GM12878 (cell line): ENCODE measurements at regions not wholly inside any gene's neighbourhood (a gene's known extent, or its start where the extent isn't known, plus 50 kb on each side); places are given as distances from the start of the nearest gene placed in this dataset.

ENCODE experiments used
- ATAC-seq: fragments of 200-7000 bp; cut with Tn5 transposase; 3 replicates; pipeline ENCODE4 v1.9.1; 2020; ENCODE audit warnings: mild to moderate bottlenecking, moderate library complexity
- BruUV-seq: library from RNA; stranded (reverse); fragments of 400-500 nt; replicated peaks from 2 replicates; lab custom pipeline; 2021; lab: Mats Ljungman, UMichigan
- CTCF ChIA-PET: fragments of 300-600 bp; sonication (Branson Sonifier 250); formaldehyde crosslinking; extraction: SDS; loops from one replicate; lab custom pipeline; 2021; ENCODE audit warnings: inconsistent platforms; lab: Yijun Ruan, JAX
- POLR2A ChIA-PET: fragments of 350-600 bp; formaldehyde crosslinking; extraction: SDS; loops from one replicate; lab custom pipeline; 2021; ENCODE audit warnings: inconsistent platforms; lab: Charles Lee
- RAD21 ChIA-PET: fragments of 300-600 bp; sonication (Branson Sonifier 250); formaldehyde crosslinking; loops from one replicate; lab custom pipeline; 2023; ENCODE audit warnings: antibody characterized with exemption; ENCODE audit not compliant: unreplicated experiment; lab: Charles Lee
- SMC1A ChIA-PET: fragments of 300-600 bp; sonication (Branson Sonifier 250); formaldehyde crosslinking; loops from one replicate; lab custom pipeline; 2023; ENCODE audit not compliant: unreplicated experiment, uncharacterized antibody; lab: Charles Lee
- DNase-seq: peaks from one replicate; pipeline ENCODE4 v3.0.0-alpha.2; 2011; ENCODE audit warnings: low read depth, low spot score
- FAIRE-seq: peaks from 3 replicates; lab custom pipeline; 2011; peaks lifted over from hg19 to GRCh38; lab: Jason Lieb, UNC
- H2AFZ ChIP-seq: 2 replicates; pipeline ENCODE4 v1.6.0; 2011; ENCODE audit warnings: low read depth, low read length, control low read depth; ENCODE audit not compliant: control insufficient read depth
- H3K27ac ChIP-seq: 2 replicates; pipeline ENCODE4 v1.5.1; 2011; ENCODE audit warnings: control low read depth; ENCODE audit not compliant: control insufficient read depth, insufficient read depth
- H3K27me3 ChIP-seq, 2 experiments: replicated peaks in 1 of 2; 2 replicates each; pipeline versions ENCODE4 v1.6.0 to v1.6.1; 2011; ENCODE audit warnings: low read length in 1 of 2; ENCODE audit not compliant: control insufficient read depth in 2 of 2, insufficient read depth in 2 of 2
- H3K36me3 ChIP-seq, 2 experiments: 2 replicates each; pipeline ENCODE4 v1.5.1; 2011; ENCODE audit warnings: low read length in 1 of 2; ENCODE audit not compliant: control insufficient read depth in 2 of 2, insufficient read depth in 2 of 2
- H3K4me1 ChIP-seq: 2 replicates; pipeline ENCODE4 v1.6.1; 2011; ENCODE audit warnings: mild to moderate bottlenecking, low read length, moderate library complexity, mixed read lengths; ENCODE audit not compliant: control insufficient read depth, insufficient read depth
- H3K4me2 ChIP-seq: 2 replicates; pipeline ENCODE4 v1.6.0; 2011; ENCODE audit warnings: control low read depth; ENCODE audit not compliant: control insufficient read depth, insufficient read depth
- H3K4me3 ChIP-seq: fragments of 200-600 bp; sonication (generic); 2 replicates; pipeline ENCODE4 v1.5.1; 2016
- H3K79me2 ChIP-seq: 2 replicates; pipeline ENCODE4 v1.6.0; 2011; ENCODE audit warnings: low read length; ENCODE audit not compliant: control insufficient read depth, insufficient read depth
- H3K9ac ChIP-seq: 2 replicates; pipeline ENCODE4 v1.8.0; 2011; ENCODE audit warnings: low read length, control low read depth, mixed read lengths; ENCODE audit not compliant: control insufficient read depth, insufficient read depth
- H3K9me3 ChIP-seq: replicated peaks from 3 replicates; pipeline ENCODE4 v1.5.1; 2011; ENCODE audit warnings: mild to moderate bottlenecking, low read length; ENCODE audit not compliant: control insufficient read depth, insufficient read depth
- H4K20me1 ChIP-seq: 2 replicates; pipeline ENCODE4 v1.6.0; 2011; ENCODE audit not compliant: control insufficient read depth, insufficient read depth
- BCL3 ChIP-seq: IDR thresholded peaks from 2 replicates; pipeline ENCODE4 v1.6.1; 2011; ENCODE audit warnings: borderline replicate concordance, low read depth, mild to moderate bottlenecking, moderate library complexity, low read length; ENCODE audit not compliant: insufficient read depth, poor library complexity, severe bottlenecking
- CBFB ChIP-seq: IDR thresholded peaks from 2 replicates; pipeline ENCODE4 v1.6.1; 2016; ENCODE audit warnings: antibody characterized with exemption, low read depth
- CREM ChIP-seq: IDR thresholded peaks from 2 replicates; pipeline ENCODE4 v1.6.1; 2014; ENCODE audit warnings: antibody characterized with exemption, low read depth
- EZH2 ChIP-seq: IDR thresholded peaks from 2 replicates; pipeline ENCODE4 v1.6.1; 2012; ENCODE audit warnings: low read depth, mild to moderate bottlenecking, control low read depth, inconsistent platforms, low read length, borderline replicate concordance; ENCODE audit not compliant: control insufficient read depth
- FOS ChIP-seq: IDR thresholded peaks from 3 replicates; pipeline ENCODE4 v1.6.1; 2011; ENCODE audit warnings: borderline replicate concordance; ENCODE audit not compliant: insufficient read length; ENCODE audit errors: extremely low read depth
- FOXM1 ChIP-seq: IDR thresholded peaks from 2 replicates; pipeline ENCODE4 v1.6.1; 2012; ENCODE audit warnings: low read depth, mild to moderate bottlenecking, inconsistent platforms, low read length, moderate library complexity
- GABPA ChIP-seq: IDR thresholded peaks from 2 replicates; pipeline ENCODE4 v1.6.1; 2014; ENCODE audit warnings: antibody characterized with exemption, low read depth, mild to moderate bottlenecking, inconsistent platforms
- HDGF ChIP-seq: fragments of 450-650 bp; IDR thresholded peaks from 2 replicates; pipeline ENCODE4 v1.6.1; 2016; ENCODE audit warnings: antibody characterized with exemption
- IRF4 ChIP-seq: IDR thresholded peaks from 2 replicates; pipeline ENCODE4 v1.6.1; 2011; ENCODE audit warnings: low read depth, low read length
- MXI1 ChIP-seq: fragments of 150-350 bp; IDR thresholded peaks from 2 replicates; pipeline ENCODE4 v1.6.1; 2011; ENCODE audit warnings: low read depth, mild to moderate bottlenecking, inconsistent platforms, low read length, improper control_type of control experiment
- NFXL1 ChIP-seq: fragments of 450-650 bp; IDR thresholded peaks from 2 replicates; pipeline ENCODE4 v1.6.1; 2017; ENCODE audit warnings: antibody characterized with exemption, mild to moderate bottlenecking, borderline replicate concordance
- PAX5 ChIP-seq: IDR thresholded peaks from 2 replicates; pipeline ENCODE4 v1.6.1; 2011; ENCODE audit warnings: low read depth, low read length, borderline replicate concordance
- SIX5 ChIP-seq: IDR thresholded peaks from 2 replicates; pipeline ENCODE4 v1.6.1; 2011; ENCODE audit warnings: mild to moderate bottlenecking, low read depth, low read length, moderate library complexity; ENCODE audit not compliant: severe bottlenecking
- SMAD1 ChIP-seq: fragments of 450-650 bp; IDR thresholded peaks from 2 replicates; pipeline ENCODE4 v1.6.1; 2018; ENCODE audit warnings: mild to moderate bottlenecking, low read depth; ENCODE audit not compliant: partially characterized antibody
- SMARCA5 ChIP-seq: fragments of 450-650 bp; IDR thresholded peaks from 2 replicates; pipeline ENCODE4 v1.6.1; 2017; ENCODE audit warnings: mild to moderate bottlenecking
- ZNF687 ChIP-seq: fragments of 450-650 bp; IDR thresholded peaks from 2 replicates; pipeline ENCODE4 v1.6.1; 2017; ENCODE audit warnings: mild to moderate bottlenecking, moderate library complexity
- ZSCAN29 ChIP-seq: fragments of 450-650 bp; IDR thresholded peaks from 2 replicates; pipeline ENCODE4 v1.6.1; 2017; ENCODE audit warnings: mild to moderate bottlenecking, moderate library complexity
- WGBS: methylation state at CpG from one replicate; pipeline ENCODE4 v1.1.6; 2016; ENCODE audit warnings: low lambda C conversion rate; ENCODE audit not compliant: insufficient replicate concordance, insufficient coverage; ENCODE audit errors: missing lambda C conversion rate; 5-methylcytosine and 5-hydroxymethylcytosine counted together
- in situ Hi-C: fragments of 300-500 bp; cut with MboI; formaldehyde crosslinking; loops from 9 replicates; pipeline ENCODE4 v1.14.3; 2018; ENCODE audit warnings: mixed read lengths
- intact Hi-C: fragments of 100-400 bp; cut with micrococcal nuclease; formaldehyde crosslinking; loops from one replicate; pipeline ENCODE4 v1.14.2; 2022; ENCODE audit not compliant: unreplicated experiment

GRCh38 chr10:33434933-33435332 lies 100.5 kb upstream of the NRP1 start:
- DNase-seq: no peak
- FAIRE-seq: no peak
- Histone ChIP-seq H3K79me2 (no peaks in the 10 kb centered on the region), H3K27me3 (no peaks in the 10 kb centered on the region), H3K4me3 (no peak overlapping the region), H3K27ac (no peak overlapping the region), H3K9me3 (no peaks in the 10 kb centered on the region), H3K9ac (no peak overlapping the region), H3K4me1 (no peaks in the 10 kb centered on the region), H3K4me2 (no peak overlapping the region), H3K36me3 (no peaks in the 10 kb centered on the region), H2AFZ (no peak overlapping the region), H4K20me1 (no peaks in the 10 kb centered on the region)
- no peak for ATAC-seq
- no peak for TF ChIP-seq CBFB
- no peak for TF ChIP-seq SIX5
- TF ChIP-seq PAX5: no peak
- TF ChIP-seq SMARCA5: no peak
- TF ChIP-seq GABPA: no peak
- TF ChIP-seq NFXL1: no peak
- TF ChIP-seq ZNF687: no peak
- no peak for TF ChIP-seq HDGF
- no peak for TF ChIP-seq IRF4
- TF ChIP-seq FOXM1: no peak
- no peak for TF ChIP-seq CREM
- no peak for TF ChIP-seq SMAD1
- no peak for TF ChIP-seq BCL3
- TF ChIP-seq FOS: no peak
- no peak for TF ChIP-seq ZSCAN29
- TF ChIP-seq MXI1: no peak
- no peak for TF ChIP-seq EZH2
- BruUV-seq: no TSS peak
- ChIA-PET RAD21 (no interaction called here), CTCF (no interaction called here), POLR2A (interaction anchor here (1.2 kb wide), 1 partner anchor 14 kb away, joined by 3 read pairs; no protein-coding TSS in a partner anchor), SMC1A (interaction anchor here (0.8 kb wide), 1 partner anchor 36 kb away, joined by 3 read pairs; no protein-coding TSS in a partner anchor)
- in situ Hi-C loops: no loop called here
- 11% methylated on average over 4 of the region's 4 CpGs for WGBS
- intact Hi-C loops: no loop called here
